ENCODE measurements at regions not wholly inside any gene's neighbourhood (a gene's known extent, or its start where the extent isn't known, plus 50 kb on each side); places are given as distances from the start of the nearest gene placed in this dataset.

- peak in 1 of 2 donors; percentile 86 for DNase-seq (ENCODE audit: low read depth in 2 of 2)
- H3K27ac ChIP-seq (ENCODE audit: insufficient read depth, low read length): no peak overlapping the region
- H3K9me3 ChIP-seq (ENCODE audit: control insufficient read depth, insufficient read depth, low read depth, low read length): no peaks in the 10 kb centered on the region
- no peaks in the 10 kb centered on the region for H3K4me1 ChIP-seq (ENCODE audit: control insufficient read depth, extremely low read depth, insufficient read depth, low read length)
- H3K4me3 ChIP-seq (replicated peaks in 1 of 4; ENCODE audit: control extremely low read depth in 1 of 4, insufficient read depth in 1 of 4, low read depth in 3 of 4, low read length in 4 of 4): no peak overlapping the region
- no peak overlapping the region for H2AFZ ChIP-seq (ENCODE audit: low read length)
- TF ChIP-seq, protein P1, sequence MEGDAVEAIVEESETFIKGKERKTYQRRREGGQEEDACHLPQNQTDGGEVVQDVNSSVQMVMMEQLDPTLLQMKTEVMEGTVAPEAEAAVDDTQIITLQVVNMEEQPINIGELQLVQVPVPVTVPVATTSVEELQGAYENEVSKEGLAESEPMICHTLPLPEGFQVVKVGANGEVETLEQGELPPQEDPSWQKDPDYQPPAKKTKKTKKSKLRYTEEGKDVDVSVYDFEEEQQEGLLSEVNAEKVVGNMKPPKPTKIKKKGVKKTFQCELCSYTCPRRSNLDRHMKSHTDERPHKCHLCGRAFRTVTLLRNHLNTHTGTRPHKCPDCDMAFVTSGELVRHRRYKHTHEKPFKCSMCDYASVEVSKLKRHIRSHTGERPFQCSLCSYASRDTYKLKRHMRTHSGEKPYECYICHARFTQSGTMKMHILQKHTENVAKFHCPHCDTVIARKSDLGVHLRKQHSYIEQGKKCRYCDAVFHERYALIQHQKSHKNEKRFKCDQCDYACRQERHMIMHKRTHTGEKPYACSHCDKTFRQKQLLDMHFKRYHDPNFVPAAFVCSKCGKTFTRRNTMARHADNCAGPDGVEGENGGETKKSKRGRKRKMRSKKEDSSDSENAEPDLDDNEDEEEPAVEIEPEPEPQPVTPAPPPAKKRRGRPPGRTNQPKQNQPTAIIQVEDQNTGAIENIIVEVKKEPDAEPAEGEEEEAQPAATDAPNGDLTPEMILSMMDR (conservative IDR thresholded peaks at IDR 0.05 in 1 of 2, IDR thresholded peaks at IDR 0.05 in 1 of 2; ENCODE audit: low read depth in 1 of 2, low read length in 2 of 2): no peak
- TF ChIP-seq EZH2 (IDR thresholded peaks at IDR 0.05; ENCODE audit: low read length, missing control alignments): no peak
- H3K9ac ChIP-seq (ENCODE audit: insufficient read depth, low read length): no peak overlapping the region
- no peaks in the 10 kb centered on the region for H4K20me1 ChIP-seq (ENCODE audit: control insufficient read depth, extremely low read depth, insufficient read depth, low read length)
- no peaks in the 10 kb centered on the region for H3K27me3 ChIP-seq (ENCODE audit: control insufficient read depth, insufficient read depth, low read length)
- H3K36me3 ChIP-seq (ENCODE audit: control insufficient read depth, insufficient read depth, low read length): no peaks in the 10 kb centered on the region
- H3K79me2 ChIP-seq (ENCODE audit: control insufficient read depth, insufficient read depth, low read length): no peaks in the 10 kb centered on the region
- H3K4me2 ChIP-seq (ENCODE audit: extremely low read depth, insufficient read depth, low read length): no peak overlapping the region
Observed at GRCh38 chr2:149894760-149895159, 307.2 kb upstream of the MMADHC start.

DNA sequence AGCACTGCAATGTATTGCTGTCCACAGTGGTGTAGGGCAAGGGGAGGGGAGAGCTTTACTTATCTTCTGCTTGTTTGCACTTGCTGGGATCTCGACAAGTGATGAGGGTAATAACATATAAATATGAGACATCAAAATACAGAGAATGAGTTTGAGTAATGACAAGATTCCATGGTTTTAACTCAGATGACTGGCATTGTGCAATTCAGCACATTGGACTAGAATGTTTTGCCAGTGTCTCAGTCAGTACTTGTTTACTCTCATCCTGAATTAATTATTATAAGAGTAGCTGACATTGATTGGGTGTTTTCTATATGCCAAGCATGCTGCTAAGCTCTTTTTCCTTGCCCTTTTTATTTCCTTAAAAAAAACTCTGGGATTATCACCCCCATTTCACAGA is 306.7 kb upstream of the MMADHC start:
- no peaks in the 10 kb centered on the region for H3K27me3 ChIP-seq (ENCODE audit: control insufficient read depth, insufficient read depth, low read length)

DNA sequence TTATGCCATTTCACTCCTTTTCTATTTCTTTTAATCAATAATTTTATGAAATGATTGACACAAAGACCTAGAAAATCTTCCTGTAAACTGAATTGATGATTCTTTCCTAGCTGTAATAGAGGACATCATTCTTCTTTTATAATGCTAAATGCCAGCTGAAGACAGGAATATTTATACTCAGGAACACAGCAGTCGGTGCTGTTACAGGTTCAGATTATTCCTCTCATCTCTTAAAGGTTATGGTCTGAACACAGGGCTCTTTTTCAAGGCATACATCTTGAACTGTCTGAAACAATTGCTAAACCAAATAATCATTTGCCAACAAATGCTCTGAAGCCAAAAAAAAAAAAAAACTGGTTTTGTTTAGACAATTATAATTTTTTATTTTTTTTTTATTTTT is 305.0 kb upstream of the MMADHC start:
- TF ChIP-seq, protein P1 (conservative IDR thresholded peaks at IDR 0.05 in 1 of 2, IDR thresholded peaks at IDR 0.05 in 1 of 2; ENCODE audit: low read depth in 1 of 2, low read length in 2 of 2): no peak
- no peak for TF ChIP-seq EZH2 (IDR thresholded peaks at IDR 0.05; ENCODE audit: low read length, missing control alignments)
- no peaks in the 10 kb centered on the region for H4K20me1 ChIP-seq (ENCODE audit: control insufficient read depth, extremely low read depth, insufficient read depth, low read length)
- DNase-seq (ENCODE audit: low read depth in 2 of 2): no peak
- H3K79me2 ChIP-seq (ENCODE audit: control insufficient read depth, insufficient read depth, low read length): no peaks in the 10 kb centered on the region
- H3K4me1 ChIP-seq (ENCODE audit: control insufficient read depth, extremely low read depth, insufficient read depth, low read length): no peaks in the 10 kb centered on the region
- H3K27me3 ChIP-seq (ENCODE audit: control insufficient read depth, insufficient read depth, low read length): no peaks in the 10 kb centered on the region
- H3K4me2 ChIP-seq (ENCODE audit: extremely low read depth, insufficient read depth, low read length): no peak overlapping the region
- no peaks in the 10 kb centered on the region for H3K36me3 ChIP-seq (ENCODE audit: control insufficient read depth, insufficient read depth, low read length)
- no peak overlapping the region for H3K9ac ChIP-seq (ENCODE audit: insufficient read depth, low read length)
- no peaks in the 10 kb centered on the region for H3K9me3 ChIP-seq (ENCODE audit: control insufficient read depth, insufficient read depth, low read depth, low read length)
- no peak overlapping the region for H3K27ac ChIP-seq (ENCODE audit: insufficient read depth, low read length)
- no peak overlapping the region for H3K4me3 ChIP-seq (replicated peaks in 1 of 4; ENCODE audit: control extremely low read depth in 1 of 4, insufficient read depth in 1 of 4, low read depth in 3 of 4, low read length in 4 of 4)
- H2AFZ ChIP-seq (ENCODE audit: low read length): no peak overlapping the region

More for the DNA sequence above, 306.7 kb upstream of the MMADHC start:
- Histone ChIP-seq H3K27ac (ENCODE audit: insufficient read depth, low read length) (no peak overlapping the region), H3K4me2 (ENCODE audit: extremely low read depth, insufficient read depth, low read length) (no peak overlapping the region), H3K4me1 (ENCODE audit: control insufficient read depth, extremely low read depth, insufficient read depth, low read length) (no peaks in the 10 kb centered on the region), H3K79me2 (ENCODE audit: control insufficient read depth, insufficient read depth, low read length) (no peaks in the 10 kb centered on the region), H3K36me3 (ENCODE audit: control insufficient read depth, insufficient read depth, low read length) (no peaks in the 10 kb centered on the region), H3K4me3 (replicated peaks in 1 of 4; ENCODE audit: control extremely low read depth in 1 of 4, insufficient read depth in 1 of 4, low read depth in 3 of 4, low read length in 4 of 4) (no peak overlapping the region), H3K9ac (ENCODE audit: insufficient read depth, low read length) (no peak overlapping the region), H3K9me3 (ENCODE audit: control insufficient read depth, insufficient read depth, low read depth, low read length) (no peaks in the 10 kb centered on the region), H4K20me1 (ENCODE audit: control insufficient read depth, extremely low read depth, insufficient read depth, low read length) (no peaks in the 10 kb centered on the region), H2AFZ (ENCODE audit: low read length) (no peak overlapping the region)
- DNase-seq (ENCODE audit: low read depth in 2 of 2): no peak
- TF ChIP-seq EZH2 (IDR thresholded peaks at IDR 0.05; ENCODE audit: low read length, missing control alignments): no peak
- TF ChIP-seq, protein P1 (conservative IDR thresholded peaks at IDR 0.05 in 1 of 2, IDR thresholded peaks at IDR 0.05 in 1 of 2; ENCODE audit: low read depth in 1 of 2, low read length in 2 of 2): no peak

All from fibroblast of lung (primary cell).